ENCODE measurements at regions not wholly inside any gene's neighbourhood (a gene's known extent, or its start where the extent isn't known, plus 50 kb on each side); places are given as distances from the start of the nearest gene placed in this dataset.

GRCh38 chr4:156118507-156119220, 165.0 kb upstream of the CTSO start:
- POLR2A ChIA-PET = no interaction called here
- intact Hi-C loops (cut with micrococcal nuclease) = no loop called here
- Histone ChIP-seq H3K9me2 (ENCODE audit: insufficient read depth) (no peaks in the 10 kb centered on the region), H3K4me3 (replicated peaks in 1 of 2; ENCODE audit: low read depth in 1 of 2, low read length in 2 of 2) (no peak overlapping the region), H3K79me2 (ENCODE audit: insufficient read depth, low read length) (no peaks in the 10 kb centered on the region), H3K4me1 (ENCODE audit: control insufficient read depth in 1 of 2, insufficient read depth in 2 of 2, low read length in 2 of 2) (peaks cover 0 to 3% of the 10 kb centered on the region in 2 experiments; a peak in 1 of 4 replicates), H3K36me3 (ENCODE audit: control insufficient read depth in 1 of 2, insufficient read depth in 2 of 2, low read length in 2 of 2) (no peaks in the 10 kb centered on the region), H3K27ac (ENCODE audit: low read depth, low read length) (no peak overlapping the region), H3K27me3 (ENCODE audit: insufficient read depth, low read length) (no peaks in the 10 kb centered on the region), H3K4me2 (ENCODE audit: low read length) (no peak overlapping the region), H4K20me1 (ENCODE audit: insufficient read depth) (no peaks in the 10 kb centered on the region), H3K9ac (ENCODE audit: low read length) (no peak overlapping the region), H3K9me3 (ENCODE audit: control insufficient read depth in 1 of 2, insufficient read depth in 1 of 2, low read depth in 1 of 2, low read length in 2 of 2) (no peaks in the 10 kb centered on the region), H2AFZ (ENCODE audit: low read depth, low read length, poor library complexity, severe bottlenecking) (no peak overlapping the region)
- DNase-seq (ENCODE audit: low read depth, low spot score) (no peak), ATAC-seq (no peak)
- TF ChIP-seq, protein P1, sequence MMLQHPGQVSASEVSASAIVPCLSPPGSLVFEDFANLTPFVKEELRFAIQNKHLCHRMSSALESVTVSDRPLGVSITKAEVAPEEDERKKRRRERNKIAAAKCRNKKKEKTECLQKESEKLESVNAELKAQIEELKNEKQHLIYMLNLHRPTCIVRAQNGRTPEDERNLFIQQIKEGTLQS (IDR thresholded peaks at IDR 0.05) = no peak
- TF ChIP-seq CTCF (IDR thresholded peaks at IDR 0.05 in 2 of 3, conservative IDR thresholded peaks at IDR 0.05 in 1 of 3; ENCODE audit: borderline replicate concordance in 1 of 3, insufficient read depth in 1 of 3, low read depth in 2 of 3, low read length in 2 of 3) (no peak), TCF7L2 (IDR thresholded peaks at IDR 0.05; ENCODE audit: borderline replicate concordance, extremely low read depth, insufficient read depth, insufficient read length) (no peak), EGR1 (IDR thresholded peaks at IDR 0.05; ENCODE audit: low read depth) (no peak), EZH2phosphoT487 (IDR thresholded peaks at IDR 0.05; ENCODE audit: borderline replicate concordance) (no peak), CBX3 (IDR thresholded peaks at IDR 0.05; ENCODE audit: low read depth) (no peak), JUND (IDR thresholded peaks at IDR 0.05) (no peak), POLR2A (IDR thresholded peaks at IDR 0.05; ENCODE audit: borderline replicate concordance, extremely low read depth, insufficient read depth, insufficient read length) (no peak), SP1 (IDR thresholded peaks at IDR 0.05; ENCODE audit: low read depth) (no peak), ZFX (IDR thresholded peaks at IDR 0.05) (no peak), ELF1 (IDR thresholded peaks at IDR 0.05; ENCODE audit: borderline replicate concordance, low read depth) (no peak), RAD21 (IDR thresholded peaks at IDR 0.05; ENCODE audit: low read depth) (no peak)
- TF ChIP-seq, protein P2, sequence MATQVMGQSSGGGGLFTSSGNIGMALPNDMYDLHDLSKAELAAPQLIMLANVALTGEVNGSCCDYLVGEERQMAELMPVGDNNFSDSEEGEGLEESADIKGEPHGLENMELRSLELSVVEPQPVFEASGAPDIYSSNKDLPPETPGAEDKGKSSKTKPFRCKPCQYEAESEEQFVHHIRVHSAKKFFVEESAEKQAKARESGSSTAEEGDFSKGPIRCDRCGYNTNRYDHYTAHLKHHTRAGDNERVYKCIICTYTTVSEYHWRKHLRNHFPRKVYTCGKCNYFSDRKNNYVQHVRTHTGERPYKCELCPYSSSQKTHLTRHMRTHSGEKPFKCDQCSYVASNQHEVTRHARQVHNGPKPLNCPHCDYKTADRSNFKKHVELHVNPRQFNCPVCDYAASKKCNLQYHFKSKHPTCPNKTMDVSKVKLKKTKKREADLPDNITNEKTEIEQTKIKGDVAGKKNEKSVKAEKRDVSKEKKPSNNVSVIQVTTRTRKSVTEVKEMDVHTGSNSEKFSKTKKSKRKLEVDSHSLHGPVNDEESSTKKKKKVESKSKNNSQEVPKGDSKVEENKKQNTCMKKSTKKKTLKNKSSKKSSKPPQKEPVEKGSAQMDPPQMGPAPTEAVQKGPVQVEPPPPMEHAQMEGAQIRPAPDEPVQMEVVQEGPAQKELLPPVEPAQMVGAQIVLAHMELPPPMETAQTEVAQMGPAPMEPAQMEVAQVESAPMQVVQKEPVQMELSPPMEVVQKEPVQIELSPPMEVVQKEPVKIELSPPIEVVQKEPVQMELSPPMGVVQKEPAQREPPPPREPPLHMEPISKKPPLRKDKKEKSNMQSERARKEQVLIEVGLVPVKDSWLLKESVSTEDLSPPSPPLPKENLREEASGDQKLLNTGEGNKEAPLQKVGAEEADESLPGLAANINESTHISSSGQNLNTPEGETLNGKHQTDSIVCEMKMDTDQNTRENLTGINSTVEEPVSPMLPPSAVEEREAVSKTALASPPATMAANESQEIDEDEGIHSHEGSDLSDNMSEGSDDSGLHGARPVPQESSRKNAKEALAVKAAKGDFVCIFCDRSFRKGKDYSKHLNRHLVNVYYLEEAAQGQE (IDR thresholded peaks at IDR 0.05; ENCODE audit: low read depth) = no peak
- RAD21 ChIA-PET (ENCODE audit: low non-redundant PET in 1 of 2, low total read pairs in 2 of 2, uncharacterized antibody in 2 of 2, unreplicated experiment in 2 of 2) = no interaction called here
- BruUV-seq (replicated peaks) = no TSS peak
- CTCF ChIA-PET = no interaction called here

Data from HCT116 (cell line).